GM23248 (cell line): ENCODE measurements at regions not wholly inside any gene's neighbourhood (a gene's known extent, or its start where the extent isn't known, plus 50 kb on each side); places are given as distances from the start of the nearest gene placed in this dataset.

Experiments used
- EZH2 ChIP-seq: fragments of 200-600 bp; sonication (generic); IDR thresholded peaks from 2 replicates; pipeline ENCODE4 v1.6.1; 2018; ENCODE audit warnings: antibody characterized with exemption, mild to moderate bottlenecking; ENCODE audit not compliant: insufficient read depth, poor library complexity, severe bottlenecking
- EZH2phosphoT487 ChIP-seq: fragments of 200-600 bp; sonication (generic); IDR thresholded peaks from 2 replicates; pipeline ENCODE4 v1.6.1; 2018; ENCODE audit warnings: antibody characterized with exemption, moderate library complexity, mild to moderate bottlenecking, low read depth; ENCODE audit not compliant: insufficient read depth

GRCh38 chr10:27297844-27298521 is 57.4 kb upstream of the ACBD5 start:
- TF ChIP-seq EZH2, result no peak
- TF ChIP-seq EZH2phosphoT487, result no peak
